ENCODE measurements at regions not wholly inside any gene's neighbourhood (a gene's known extent, or its start where the extent isn't known, plus 50 kb on each side); places are given as distances from the start of the nearest gene placed in this dataset.

GRCh38 chr4:32172086-32172485 is 1451.9 kb downstream of the PCDH7 start:
- TF ChIP-seq CTCF (IDR thresholded peaks at IDR 0.05), result no peak
- TF ChIP-seq POLR2AphosphoS5 (IDR thresholded peaks at IDR 0.05), result no peak
- no peak for TF ChIP-seq POLR2A (IDR thresholded peaks at IDR 0.05)

Data from stomach (tissue), 4 donors.